ENCODE measurements at regions not wholly inside any gene's neighbourhood (a gene's known extent, or its start where the extent isn't known, plus 50 kb on each side); places are given as distances from the start of the nearest gene placed in this dataset.
"Not testable (repeated sequence)": the region's sequence is repeated elsewhere in the genome, so short reads cannot be mapped to it uniquely, and the experiment has no call there.

- no peak for DNase-seq
Measured at GRCh38 chr10:130962240-130963051, 349.1 kb downstream of the TCERG1L start.

- DNase-seq = no peak
Measured at GRCh38 chr10:130963052-130963393, 348.5 kb downstream of the TCERG1L start.

DNA sequence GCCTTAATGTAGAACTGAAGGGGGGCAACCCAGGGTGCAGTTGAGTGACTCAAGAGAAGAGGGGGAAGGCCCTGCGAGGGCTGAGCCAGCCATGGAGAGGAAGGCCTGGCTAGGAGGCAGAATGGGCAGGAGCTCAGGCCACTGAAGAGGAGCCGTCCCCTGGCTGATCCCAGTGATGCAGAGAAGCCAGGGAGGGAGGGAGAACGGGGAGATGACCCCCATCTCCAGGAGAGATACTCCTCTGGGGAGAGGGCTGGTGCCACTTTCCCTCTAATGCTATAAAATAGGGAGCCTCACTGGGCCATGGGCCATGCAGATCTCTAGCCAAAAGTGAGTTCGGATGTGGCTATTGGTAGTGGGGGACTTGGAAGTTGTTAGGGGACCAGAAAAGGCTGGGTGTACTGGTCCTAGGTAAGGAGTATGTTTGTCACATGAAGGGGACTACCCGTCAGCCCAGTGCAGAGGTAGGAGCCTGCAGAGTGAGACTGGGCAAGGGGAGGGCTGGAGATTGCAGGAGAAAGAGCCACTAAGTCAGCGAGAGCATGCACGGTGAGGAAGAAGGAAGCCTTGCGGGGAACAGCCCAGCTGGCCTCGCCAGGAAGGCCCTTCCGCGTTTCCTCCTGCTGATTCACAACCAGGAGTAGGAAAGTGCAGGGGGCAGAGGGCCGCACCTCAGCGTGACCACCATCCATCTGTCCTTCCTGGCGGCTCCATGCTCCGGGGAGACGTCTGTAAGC is 347.6 kb downstream of the TCERG1L start:
- no peak for DNase-seq

- no peak for DNase-seq
Measured at GRCh38 chr10:130964771-130965170, 346.8 kb downstream of the TCERG1L start.

GRCh38 chr10:130967161-130967560 is 344.4 kb downstream of the TCERG1L start:
- DNase-seq = no peak

DNA sequence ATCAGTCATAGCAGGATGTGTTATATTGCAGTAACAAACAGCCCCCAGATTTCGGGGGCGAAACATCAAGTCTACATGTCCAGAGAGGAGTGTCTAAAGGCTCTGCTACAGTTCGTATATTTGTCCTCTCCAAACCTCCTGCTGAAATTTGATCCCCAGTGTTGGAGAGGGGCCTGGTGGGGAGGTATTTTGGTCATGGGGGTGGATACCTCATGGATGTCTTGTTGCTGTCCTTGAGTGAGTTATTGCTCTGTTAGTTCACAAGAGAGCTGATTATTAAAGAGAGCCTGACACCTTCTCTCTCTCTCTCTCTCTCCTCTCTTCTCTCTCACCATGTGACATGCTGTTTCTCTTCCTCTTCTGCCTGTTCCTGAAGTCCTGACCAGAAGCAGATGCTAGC is 343.7 kb downstream of the TCERG1L start:
- DNase-seq = no peak

DNA sequence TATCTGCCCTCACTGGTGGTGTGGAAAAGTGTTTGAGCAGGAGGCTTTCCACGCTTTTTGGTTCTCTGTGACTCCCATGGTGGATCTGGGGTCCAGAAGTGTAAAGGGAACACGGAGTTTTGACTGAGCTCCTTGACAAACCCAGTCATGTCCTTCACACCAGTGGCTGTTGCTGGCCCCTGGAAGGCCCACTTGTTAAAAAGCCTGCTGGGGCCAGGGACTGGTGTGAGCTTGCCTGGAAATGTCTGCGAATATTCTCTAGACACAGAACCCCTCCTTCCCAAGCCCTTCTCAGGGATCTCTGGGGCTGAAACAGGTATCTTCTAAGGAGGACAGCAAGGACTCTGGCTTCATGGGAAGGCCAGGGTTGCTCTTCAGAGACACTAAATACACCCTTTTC is 343.0 kb downstream of the TCERG1L start:
- DNase-seq = no peak

GRCh38 chr10:130968964-130969363 is 342.6 kb downstream of the TCERG1L start:
- DNase-seq = no peak

- no peak for DNase-seq
Measured at GRCh38 chr10:130969700-130970099, 341.8 kb downstream of the TCERG1L start.

DNA sequence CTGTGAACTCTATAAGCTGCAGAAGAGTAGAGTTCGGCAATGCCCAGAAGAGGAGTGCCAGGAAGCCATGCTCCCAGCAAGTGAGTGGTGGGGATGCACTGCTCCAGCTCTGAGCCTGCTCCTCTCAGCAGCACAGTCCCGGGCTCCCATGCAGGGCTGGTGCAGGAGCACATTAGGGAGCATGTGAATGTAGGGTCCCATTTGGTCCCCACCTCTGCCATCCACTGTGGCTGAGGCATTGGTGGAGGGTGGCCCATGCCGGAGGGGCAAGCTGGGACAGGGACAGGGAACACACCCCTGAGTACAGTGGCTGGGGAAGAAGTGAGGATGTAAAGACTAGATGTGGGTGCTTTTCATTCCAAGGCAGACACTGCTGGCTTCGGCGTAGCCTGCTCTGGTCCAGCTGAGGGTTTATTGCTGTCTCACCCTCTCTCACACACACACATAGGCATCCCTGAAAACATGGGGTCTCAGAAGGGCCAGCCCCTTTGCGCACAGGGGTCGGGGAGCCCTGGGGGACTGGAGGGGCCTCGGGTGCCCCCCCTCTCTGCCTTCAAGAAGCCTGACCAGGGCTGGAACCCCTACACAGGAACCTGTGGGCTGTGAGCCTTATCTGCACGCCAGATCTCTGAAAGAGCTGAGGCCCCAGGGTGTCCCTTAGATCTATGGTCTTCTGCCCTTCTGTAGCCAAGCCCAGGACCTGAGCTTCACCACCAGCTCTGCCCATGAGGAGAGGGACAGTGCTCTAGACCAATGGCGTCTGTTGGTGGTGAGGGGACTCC is 341.0 kb downstream of the TCERG1L start:
- DNase-seq = no peak

DNA sequence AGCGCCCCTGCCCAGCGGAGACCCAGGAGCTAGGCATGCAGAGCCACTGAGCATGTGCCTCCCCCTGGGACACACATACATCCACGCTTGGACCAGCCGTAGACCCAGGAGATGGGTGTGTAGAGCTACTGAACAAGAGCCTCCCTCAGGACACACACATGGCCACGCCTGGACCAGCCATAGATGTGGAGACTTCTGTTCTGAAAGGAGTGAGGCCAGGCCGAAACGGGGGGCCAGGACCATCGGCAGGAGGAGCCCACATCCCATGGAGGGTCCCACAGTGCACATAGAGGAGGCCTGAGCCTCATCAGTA is 340.4 kb downstream of the TCERG1L start:
- DNase-seq = no peak

GRCh38 chr10:130973127-130973839 is 338.2 kb downstream of the TCERG1L start:
- no peak for DNase-seq

DNA sequence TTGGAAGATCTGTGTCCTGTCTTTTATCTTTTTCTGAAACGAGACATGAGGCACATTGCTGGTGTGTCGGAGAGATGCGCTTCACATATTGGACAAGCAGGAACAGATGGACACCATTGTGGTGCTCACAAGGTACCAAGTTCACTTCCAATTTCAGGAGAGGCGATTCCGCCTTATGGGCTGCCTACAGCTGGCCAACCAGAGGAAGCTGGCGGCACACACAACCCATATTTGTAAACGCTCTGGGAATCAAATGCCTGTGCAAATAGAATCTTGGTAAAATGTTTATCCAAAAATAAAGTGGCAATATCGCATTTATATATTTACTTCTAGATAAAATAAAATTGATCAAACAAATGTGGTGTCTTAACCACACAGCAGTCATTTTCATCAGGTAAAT is 337.4 kb downstream of the TCERG1L start:
- DNase-seq = no peak

GRCh38 chr10:130975351-130975750 is 336.2 kb downstream of the TCERG1L start:
- not testable (repeated sequence) for DNase-seq

DNA sequence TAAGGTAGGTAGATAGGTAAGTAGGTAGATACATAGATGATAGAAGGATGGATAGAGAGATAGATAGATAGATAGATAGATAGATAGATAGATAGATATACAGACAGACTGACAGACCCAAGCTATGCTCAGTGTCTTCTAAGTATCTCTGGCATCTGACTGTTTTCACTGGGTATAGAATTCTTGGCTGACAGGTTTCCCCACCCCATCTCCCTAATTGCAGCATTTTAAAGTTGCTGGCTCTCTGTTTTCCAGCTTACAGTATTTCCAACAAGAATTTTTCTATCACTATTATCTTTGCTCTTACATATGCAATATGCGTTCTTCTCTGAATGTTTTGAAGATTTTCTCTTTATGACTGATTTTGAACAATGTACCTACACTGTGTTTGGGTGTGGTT is 328.7 kb downstream of the TCERG1L start:
- no peak for DNase-seq

DNA sequence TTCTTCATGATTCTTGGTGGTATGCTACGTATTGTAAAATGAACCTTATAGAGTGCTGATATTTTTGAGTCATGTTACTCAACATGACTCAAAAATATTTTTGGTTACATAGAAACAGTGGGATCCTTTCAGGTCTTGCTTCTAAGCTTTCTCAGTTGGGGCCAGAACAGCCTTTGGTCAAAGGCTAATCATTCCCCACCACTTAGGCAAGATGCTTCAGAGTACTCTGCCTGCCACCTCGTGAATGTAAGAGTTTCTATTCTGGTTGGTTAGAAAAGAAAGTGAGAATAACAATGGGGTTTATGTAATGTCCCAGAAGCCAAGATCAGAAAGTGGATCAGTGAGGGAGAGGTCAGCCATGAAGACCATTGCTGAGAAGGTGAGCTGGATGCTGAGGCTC is 327.8 kb downstream of the TCERG1L start:
- no peak for DNase-seq

GRCh38 chr10:130984686-130985085 is 326.8 kb downstream of the TCERG1L start:
- DNase-seq = no peak

DNA sequence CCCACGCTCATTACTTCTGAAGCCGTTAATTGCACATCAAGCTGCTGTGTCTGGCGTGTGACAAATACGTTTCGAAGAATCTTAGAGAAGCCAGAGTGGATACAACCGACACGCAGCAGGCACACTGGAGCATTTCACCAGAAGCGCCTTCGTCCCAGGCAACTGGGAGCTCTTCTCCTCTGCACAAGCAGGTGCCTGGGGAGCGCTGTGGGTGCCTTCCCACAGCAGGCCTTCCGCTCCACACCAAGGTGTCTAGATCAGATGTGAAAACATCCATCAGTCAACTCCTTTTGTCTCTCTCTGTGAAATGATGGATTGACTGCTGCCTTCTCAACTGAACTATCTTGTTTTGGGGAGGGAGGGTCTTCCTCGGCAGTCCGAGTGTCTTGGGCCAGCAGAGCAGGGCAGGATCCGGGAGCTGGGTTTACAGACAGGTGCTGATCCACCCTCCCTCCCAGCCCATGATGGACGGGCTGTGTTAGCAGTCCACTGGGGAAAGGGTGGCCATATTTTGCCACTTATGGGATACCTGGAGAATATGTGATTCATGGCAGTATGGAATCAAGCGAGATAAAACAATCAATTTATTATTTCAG is 326.3 kb downstream of the TCERG1L start:
- DNase-seq = no peak

GRCh38 chr10:130986846-130987245 is 324.7 kb downstream of the TCERG1L start:
- DNase-seq = no peak

- no peak for DNase-seq
Measured at GRCh38 chr10:130987401-130987800, 324.1 kb downstream of the TCERG1L start.

- peak; percentile 18 for DNase-seq
Measured at GRCh38 chr10:130989670-130990232, 321.8 kb downstream of the TCERG1L start.

DNA sequence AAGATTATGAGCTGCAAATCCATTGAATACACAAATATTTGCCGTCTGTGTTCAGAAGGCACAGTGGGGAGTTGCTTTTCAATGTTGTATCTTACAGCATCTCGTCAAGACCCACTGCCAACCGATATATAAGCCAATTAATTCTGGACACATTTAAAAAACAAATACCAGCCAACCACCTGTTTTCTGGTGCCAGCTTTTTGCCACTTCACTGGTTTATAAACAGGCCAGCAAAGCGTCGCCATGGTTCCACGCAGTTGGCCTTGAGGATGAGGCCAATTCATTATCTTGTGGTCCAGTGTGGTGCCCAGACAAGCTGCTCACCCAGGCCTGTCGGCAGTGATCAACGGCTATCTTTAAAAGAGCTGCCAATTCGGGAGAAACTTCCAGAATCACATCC is 321.0 kb downstream of the TCERG1L start:
- DNase-seq = no peak
